PFSK-1 (cell line): ENCODE measurements at regions not wholly inside any gene's neighbourhood (a gene's known extent, or its start where the extent isn't known, plus 50 kb on each side); places are given as distances from the start of the nearest gene placed in this dataset.

Source experiments
- POLR2AphosphoS5 ChIP-seq: IDR thresholded peaks from 2 replicates; pipeline ENCODE4 v1.6.1; 2012; ENCODE audit warnings: low read depth, mild to moderate bottlenecking, control low read depth, low read length, moderate library complexity
- SIN3A ChIP-seq: IDR thresholded peaks from 2 replicates; pipeline ENCODE4 v1.6.1; 2012; ENCODE audit warnings: mild to moderate bottlenecking, low read length, moderate library complexity, borderline replicate concordance; ENCODE audit not compliant: insufficient read depth

- no peak for TF ChIP-seq SIN3A
- no peak for TF ChIP-seq POLR2AphosphoS5
Observed at GRCh38 chrX:38868941-38869401, 67.7 kb downstream of the MID1IP1 start.
